Smooth muscle cell (in vitro differentiated cells): ENCODE measurements at regions not wholly inside any gene's neighbourhood (a gene's known extent, or its start where the extent isn't known, plus 50 kb on each side); places are given as distances from the start of the nearest gene placed in this dataset.

Experiments
- DNase-seq: peaks from one replicate; lab custom pipeline; 2025; ENCODE audit not compliant: unreplicated experiment; lab: John Stamatoyannopoulos, UW
- H2AFZ ChIP-seq: fragments of 200-600 bp; sonication (generic); 2 replicates; pipeline ENCODE4 v1.6.0; 2016; ENCODE audit warnings: antibody characterized with exemption, low read depth, mild to moderate bottlenecking
- H3F3A ChIP-seq: fragments of 200-600 bp; sonication (generic); 2 replicates; pipeline ENCODE4 v1.6.0; 2017; ENCODE audit warnings: antibody characterized with exemption, low read depth
- H3K27ac ChIP-seq: fragments of 200-600 bp; sonication (generic); 2 replicates; pipeline ENCODE4 v1.5.1; 2016; ENCODE audit warnings: low read depth, mild to moderate bottlenecking
- H3K27me3 ChIP-seq: fragments of 200-600 bp; sonication (generic); 2 replicates; pipeline ENCODE4 v1.6.1; 2016; ENCODE audit warnings: low read depth, mild to moderate bottlenecking
- H3K36me3 ChIP-seq: fragments of 200-600 bp; sonication (generic); 2 replicates; pipeline ENCODE4 v1.5.1; 2016; ENCODE audit warnings: low read depth
- H3K4me1 ChIP-seq: fragments of 200-600 bp; sonication (generic); 2 replicates; pipeline ENCODE4 v1.5.1; 2016; ENCODE audit warnings: low read depth
- H3K4me2 ChIP-seq: fragments of 200-600 bp; sonication (generic); 2 replicates; pipeline ENCODE4 v1.6.0; 2016; ENCODE audit warnings: mild to moderate bottlenecking
- H3K4me3 ChIP-seq: fragments of 200-600 bp; sonication (generic); 2 replicates; pipeline ENCODE4 v1.5.1; 2016; ENCODE audit warnings: mild to moderate bottlenecking
- H3K79me2 ChIP-seq: fragments of 200-600 bp; sonication (generic); 2 replicates; pipeline ENCODE4 v1.6.0; 2016; ENCODE audit warnings: low read depth, mild to moderate bottlenecking
- H3K9ac ChIP-seq: fragments of 200-600 bp; sonication (generic); 2 replicates; pipeline ENCODE4 v1.6.0; 2016; ENCODE audit warnings: low read depth
- H3K9me3 ChIP-seq: fragments of 200-600 bp; sonication (generic); replicated peaks from 2 replicates; pipeline ENCODE4 v1.5.1; 2016; ENCODE audit warnings: low read depth
- H4K20me1 ChIP-seq: fragments of 200-600 bp; sonication (generic); 2 replicates; pipeline ENCODE4 v1.6.0; 2016; ENCODE audit warnings: low read depth
- CTCF ChIP-seq: fragments of 200-600 bp; sonication (generic); IDR thresholded peaks from 2 replicates; pipeline ENCODE4 v1.5.1; 2017; ENCODE audit warnings: borderline replicate concordance, mild to moderate bottlenecking, antibody characterized with exemption; ENCODE audit not compliant: insufficient read depth, poor library complexity, severe bottlenecking
- WGBS: methylation state at CpG from one replicate; pipeline ENCODE4 v1.1.7; 2016; ENCODE audit warnings: low lambda C conversion rate; 5-methylcytosine and 5-hydroxymethylcytosine counted together

- Histone ChIP-seq H4K20me1 (no peaks in the 10 kb centered on the region), H3K9ac (no peak overlapping the region), H3K4me3 (no peak overlapping the region), H3K36me3 (no peaks in the 10 kb centered on the region), H3K79me2 (no peaks in the 10 kb centered on the region), H3K27ac (no peak overlapping the region), H3K9me3 (peaks cover 8% of the 10 kb centered on the region), H3K4me1 (peaks cover 4% of the 10 kb centered on the region), H3F3A (no peaks in the 10 kb centered on the region), H3K4me2 (no peak overlapping the region), H2AFZ (no peak overlapping the region), H3K27me3 (no peaks in the 10 kb centered on the region)
- DNase-seq = no peak
- WGBS = 66% methylated on average over 3 of the region's 3 CpGs
- no peak for TF ChIP-seq CTCF
Observed at GRCh38 chr21:17989780-17990179, 170.6 kb upstream of the C21orf91 start.

- Histone ChIP-seq H3F3A (no peaks in the 10 kb centered on the region), H4K20me1 (no peaks in the 10 kb centered on the region), H3K4me1 (peaks cover 4% of the 10 kb centered on the region), H3K27me3 (no peaks in the 10 kb centered on the region), H3K9ac (no peak overlapping the region), H3K9me3 (peaks cover 8% of the 10 kb centered on the region), H2AFZ (no peak overlapping the region), H3K4me2 (no peak overlapping the region), H3K27ac (no peak overlapping the region), H3K4me3 (no peak overlapping the region), H3K36me3 (no peaks in the 10 kb centered on the region), H3K79me2 (no peaks in the 10 kb centered on the region)
- DNase-seq = no peak
- 88% methylated on average over 1 of the region's 1 CpG for WGBS
- TF ChIP-seq CTCF = no peak
Observed at GRCh38 chr21:17988102-17988437, 168.9 kb upstream of the C21orf91 start.

GRCh38 chr21:17987382-17988101 lies 168.4 kb upstream of the C21orf91 start:
- H4K20me1 ChIP-seq = no peaks in the 10 kb centered on the region
- no peak for DNase-seq
- H3K27ac ChIP-seq = no peak overlapping the region
- no peak for TF ChIP-seq CTCF
- peaks cover 4% of the 10 kb centered on the region for H3K4me1 ChIP-seq
- no peaks in the 10 kb centered on the region for H3K79me2 ChIP-seq
- no peak overlapping the region for H3K4me2 ChIP-seq
- H3K36me3 ChIP-seq = no peaks in the 10 kb centered on the region
- peaks cover 8% of the 10 kb centered on the region for H3K9me3 ChIP-seq
- H3K4me3 ChIP-seq = no peak overlapping the region
- no peak overlapping the region for H2AFZ ChIP-seq
- no peak overlapping the region for H3K9ac ChIP-seq
- H3F3A ChIP-seq = no peaks in the 10 kb centered on the region
- H3K27me3 ChIP-seq = no peaks in the 10 kb centered on the region

GRCh38 chr21:17981060-17981740 lies 162.0 kb upstream of the C21orf91 start:
- Histone ChIP-seq H3K36me3 (no peaks in the 10 kb centered on the region), H3K4me1 (no peaks in the 10 kb centered on the region), H3K27me3 (no peaks in the 10 kb centered on the region), H3K4me3 (no peak overlapping the region), H2AFZ (no peak overlapping the region), H3K9me3 (no peaks in the 10 kb centered on the region), H3F3A (no peaks in the 10 kb centered on the region), H3K4me2 (no peak overlapping the region), H4K20me1 (no peaks in the 10 kb centered on the region), H3K79me2 (no peaks in the 10 kb centered on the region), H3K27ac (no peak overlapping the region), H3K9ac (no peak overlapping the region)
- WGBS = 87% methylated on average over 4 of the region's 4 CpGs
- TF ChIP-seq CTCF = no peak
- DNase-seq = no peak
